ENCODE measurements at regions not wholly inside any gene's neighbourhood (a gene's known extent, or its start where the extent isn't known, plus 50 kb on each side); places are given as distances from the start of the nearest gene placed in this dataset.
"Not testable (repeated sequence)": the region's sequence is repeated elsewhere in the genome, so short reads cannot be mapped to it uniquely, and the experiment has no call there.

GRCh38 chr15:20305912-20306311, 235.7 kb downstream of the GOLGA6L6 start:
- intact Hi-C loops (cut with micrococcal nuclease; ENCODE audit: unreplicated experiment); H3K4me3 Mint-ChIP-seq (ENCODE audit: low read depth, unreplicated experiment); BruUV-seq (replicated peaks); CTCF ChIA-PET; H3K27me3 Mint-ChIP-seq (ENCODE audit: unreplicated experiment); DNase-seq; H3K9me3 Mint-ChIP-seq (ENCODE audit: low read depth, unreplicated experiment); H3K36me3 Mint-ChIP-seq (ENCODE audit: insufficient read depth, unreplicated experiment); H3K4me1 Mint-ChIP-seq (ENCODE audit: low read depth, unreplicated experiment); H3K27ac Mint-ChIP-seq (ENCODE audit: unreplicated experiment): not testable (repeated sequence)

DNA sequence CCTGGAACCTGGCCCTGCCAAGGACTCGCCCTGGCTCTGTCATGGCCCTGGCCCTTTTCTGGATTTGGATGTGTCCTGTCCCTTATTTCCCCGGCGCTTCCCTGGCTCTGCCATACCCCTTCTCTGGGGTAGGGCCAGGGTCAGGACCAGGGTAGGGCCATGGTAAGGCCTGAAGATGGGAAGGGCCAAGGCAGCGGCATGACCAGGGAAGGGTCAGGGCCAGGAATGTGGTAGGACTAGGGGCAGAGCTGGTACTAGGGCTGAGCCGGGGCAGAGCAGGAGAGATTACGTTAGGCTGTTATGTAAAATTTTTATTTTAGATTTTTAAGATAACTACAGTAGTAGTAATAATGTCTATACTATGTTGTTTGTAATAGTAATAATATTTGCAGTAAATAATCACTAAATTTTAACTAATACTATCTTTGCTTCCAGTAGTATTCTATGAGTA, 236.6 kb downstream of the GOLGA6L6 start:
- BruUV-seq (replicated peaks); H3K36me3 Mint-ChIP-seq (ENCODE audit: insufficient read depth, unreplicated experiment); H3K9me3 Mint-ChIP-seq (ENCODE audit: low read depth, unreplicated experiment); CTCF ChIA-PET; H3K4me1 Mint-ChIP-seq (ENCODE audit: low read depth, unreplicated experiment); intact Hi-C loops (cut with micrococcal nuclease; ENCODE audit: unreplicated experiment); DNase-seq; H3K27me3 Mint-ChIP-seq (ENCODE audit: unreplicated experiment); H3K4me3 Mint-ChIP-seq (ENCODE audit: low read depth, unreplicated experiment); H3K27ac Mint-ChIP-seq (ENCODE audit: unreplicated experiment): not testable (repeated sequence)

DNA sequence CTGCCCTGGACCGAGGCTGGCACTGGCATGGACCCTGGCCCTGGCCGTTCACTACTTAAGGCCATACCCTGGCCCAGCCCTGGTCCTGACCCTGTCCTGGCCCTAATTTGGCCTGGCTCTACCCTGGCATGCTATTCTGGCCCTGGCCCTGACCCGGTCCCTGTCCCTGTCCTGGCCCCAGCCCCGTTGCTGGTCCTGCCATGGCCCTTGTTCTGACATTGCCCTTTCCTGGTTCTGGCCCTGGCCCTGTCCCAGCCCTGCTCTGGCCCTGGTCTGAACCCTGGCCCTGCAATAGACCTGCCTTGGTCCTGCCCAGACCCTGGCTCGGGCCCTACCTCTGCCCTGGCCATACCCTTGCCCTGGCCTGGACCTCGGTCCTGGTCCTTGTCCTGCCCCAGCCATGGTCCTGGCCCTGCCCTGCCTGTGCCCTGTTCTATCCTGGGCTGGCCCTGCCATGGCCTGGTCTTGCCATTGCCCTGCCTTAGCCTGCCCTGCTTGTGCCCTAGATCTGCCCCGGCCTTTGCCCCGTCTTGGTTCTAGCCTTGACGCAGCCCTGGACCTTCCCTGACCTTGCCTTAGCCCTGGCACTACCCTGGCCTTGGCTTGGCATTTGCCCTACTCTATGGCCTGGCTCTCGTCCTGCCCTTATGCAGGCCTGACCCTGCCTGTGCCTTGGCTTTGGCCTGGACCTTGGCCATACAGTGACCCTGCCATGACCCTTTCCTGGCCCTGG, 237.2 kb downstream of the GOLGA6L6 start:
- H3K4me3 Mint-ChIP-seq (ENCODE audit: low read depth, unreplicated experiment); H3K4me1 Mint-ChIP-seq (ENCODE audit: low read depth, unreplicated experiment); H3K27me3 Mint-ChIP-seq (ENCODE audit: unreplicated experiment); intact Hi-C loops (cut with micrococcal nuclease; ENCODE audit: unreplicated experiment); BruUV-seq (replicated peaks); CTCF ChIA-PET; H3K36me3 Mint-ChIP-seq (ENCODE audit: insufficient read depth, unreplicated experiment); H3K27ac Mint-ChIP-seq (ENCODE audit: unreplicated experiment); DNase-seq; H3K9me3 Mint-ChIP-seq (ENCODE audit: low read depth, unreplicated experiment): not testable (repeated sequence)

- BruUV-seq (replicated peaks); H3K36me3 Mint-ChIP-seq (ENCODE audit: insufficient read depth, unreplicated experiment); H3K4me1 Mint-ChIP-seq (ENCODE audit: low read depth, unreplicated experiment); H3K9me3 Mint-ChIP-seq (ENCODE audit: low read depth, unreplicated experiment); intact Hi-C loops (cut with micrococcal nuclease; ENCODE audit: unreplicated experiment); H3K4me3 Mint-ChIP-seq (ENCODE audit: low read depth, unreplicated experiment); DNase-seq; H3K27me3 Mint-ChIP-seq (ENCODE audit: unreplicated experiment); CTCF ChIA-PET; H3K27ac Mint-ChIP-seq (ENCODE audit: unreplicated experiment): not testable (repeated sequence)
Measured at GRCh38 chr15:20303248-20304171, 238.1 kb downstream of the GOLGA6L6 start.

- H3K27me3 Mint-ChIP-seq (ENCODE audit: unreplicated experiment); BruUV-seq (replicated peaks); H3K4me3 Mint-ChIP-seq (ENCODE audit: low read depth, unreplicated experiment); DNase-seq; H3K4me1 Mint-ChIP-seq (ENCODE audit: low read depth, unreplicated experiment); H3K27ac Mint-ChIP-seq (ENCODE audit: unreplicated experiment); H3K36me3 Mint-ChIP-seq (ENCODE audit: insufficient read depth, unreplicated experiment); CTCF ChIA-PET; H3K9me3 Mint-ChIP-seq (ENCODE audit: low read depth, unreplicated experiment); intact Hi-C loops (cut with micrococcal nuclease; ENCODE audit: unreplicated experiment): not testable (repeated sequence)
Measured at GRCh38 chr15:20302141-20303069, 239.2 kb downstream of the GOLGA6L6 start.

GRCh38 chr15:20301471-20302081, 240.0 kb downstream of the GOLGA6L6 start:
- H3K27ac Mint-ChIP-seq (ENCODE audit: unreplicated experiment); H3K27me3 Mint-ChIP-seq (ENCODE audit: unreplicated experiment); H3K4me3 Mint-ChIP-seq (ENCODE audit: low read depth, unreplicated experiment); H3K4me1 Mint-ChIP-seq (ENCODE audit: low read depth, unreplicated experiment); CTCF ChIA-PET; H3K36me3 Mint-ChIP-seq (ENCODE audit: insufficient read depth, unreplicated experiment); DNase-seq; BruUV-seq (replicated peaks); H3K9me3 Mint-ChIP-seq (ENCODE audit: low read depth, unreplicated experiment); intact Hi-C loops (cut with micrococcal nuclease; ENCODE audit: unreplicated experiment): not testable (repeated sequence)

DNA sequence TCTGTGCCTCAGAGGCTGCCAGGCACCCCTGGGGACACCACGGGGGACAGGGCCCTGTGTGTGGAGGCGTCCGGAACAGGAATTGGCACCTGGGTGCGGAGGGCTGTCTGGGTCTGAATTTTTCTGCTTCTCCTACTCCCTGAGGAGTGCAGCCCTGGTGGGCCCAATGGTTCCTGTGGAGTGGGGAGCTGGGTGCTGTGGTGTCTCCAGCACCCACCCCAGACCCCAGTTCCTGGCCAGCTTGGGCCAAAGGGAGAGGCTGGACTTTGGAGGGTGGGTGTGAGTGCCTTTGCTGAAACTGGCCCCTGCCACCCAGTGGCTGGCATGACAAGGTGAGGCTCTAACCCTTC, 240.6 kb downstream of the GOLGA6L6 start:
- H3K4me3 Mint-ChIP-seq (ENCODE audit: low read depth, unreplicated experiment); H3K27me3 Mint-ChIP-seq (ENCODE audit: unreplicated experiment); H3K36me3 Mint-ChIP-seq (ENCODE audit: insufficient read depth, unreplicated experiment); H3K27ac Mint-ChIP-seq (ENCODE audit: unreplicated experiment); H3K4me1 Mint-ChIP-seq (ENCODE audit: low read depth, unreplicated experiment); CTCF ChIA-PET; H3K9me3 Mint-ChIP-seq (ENCODE audit: low read depth, unreplicated experiment); intact Hi-C loops (cut with micrococcal nuclease; ENCODE audit: unreplicated experiment); BruUV-seq (replicated peaks); DNase-seq: not testable (repeated sequence)

DNA sequence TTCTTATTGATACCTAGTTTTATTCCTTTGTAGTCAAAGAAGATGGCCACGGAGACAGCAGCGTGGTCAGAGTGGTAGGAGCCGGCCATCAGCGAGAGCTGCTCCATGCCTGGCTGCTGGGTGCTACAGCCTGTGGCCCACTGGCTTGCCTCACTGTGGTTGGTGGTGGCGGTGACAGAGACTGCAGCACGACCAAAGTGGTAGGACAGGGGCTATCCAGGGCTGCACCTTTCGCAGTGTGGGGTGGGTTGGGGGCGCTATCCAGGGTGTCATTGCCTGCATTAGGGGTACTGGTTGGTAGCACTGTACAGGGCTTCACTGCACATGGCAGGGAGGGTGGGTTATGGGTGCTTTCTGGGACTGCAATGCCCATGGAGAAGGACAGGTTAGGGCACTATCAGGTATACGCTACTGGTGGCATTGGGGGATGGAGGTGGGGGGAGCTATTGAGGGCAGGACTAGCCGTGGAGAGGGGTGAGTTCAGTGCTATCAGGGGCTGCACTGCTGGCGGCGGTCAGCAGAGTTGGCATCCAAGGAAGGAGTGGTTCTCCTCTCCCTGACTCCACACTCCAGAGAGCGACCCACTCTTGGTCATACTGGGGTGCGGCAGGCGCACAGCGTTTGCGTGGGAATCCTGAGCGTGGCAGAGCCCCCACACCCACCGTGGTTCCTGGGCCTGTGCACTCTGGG, 241.1 kb downstream of the GOLGA6L6 start:
- H3K27me3 Mint-ChIP-seq (ENCODE audit: unreplicated experiment); intact Hi-C loops (cut with micrococcal nuclease; ENCODE audit: unreplicated experiment); BruUV-seq (replicated peaks); H3K27ac Mint-ChIP-seq (ENCODE audit: unreplicated experiment); H3K4me3 Mint-ChIP-seq (ENCODE audit: low read depth, unreplicated experiment); CTCF ChIA-PET; H3K4me1 Mint-ChIP-seq (ENCODE audit: low read depth, unreplicated experiment); H3K36me3 Mint-ChIP-seq (ENCODE audit: insufficient read depth, unreplicated experiment); DNase-seq; H3K9me3 Mint-ChIP-seq (ENCODE audit: low read depth, unreplicated experiment): not testable (repeated sequence)

DNA sequence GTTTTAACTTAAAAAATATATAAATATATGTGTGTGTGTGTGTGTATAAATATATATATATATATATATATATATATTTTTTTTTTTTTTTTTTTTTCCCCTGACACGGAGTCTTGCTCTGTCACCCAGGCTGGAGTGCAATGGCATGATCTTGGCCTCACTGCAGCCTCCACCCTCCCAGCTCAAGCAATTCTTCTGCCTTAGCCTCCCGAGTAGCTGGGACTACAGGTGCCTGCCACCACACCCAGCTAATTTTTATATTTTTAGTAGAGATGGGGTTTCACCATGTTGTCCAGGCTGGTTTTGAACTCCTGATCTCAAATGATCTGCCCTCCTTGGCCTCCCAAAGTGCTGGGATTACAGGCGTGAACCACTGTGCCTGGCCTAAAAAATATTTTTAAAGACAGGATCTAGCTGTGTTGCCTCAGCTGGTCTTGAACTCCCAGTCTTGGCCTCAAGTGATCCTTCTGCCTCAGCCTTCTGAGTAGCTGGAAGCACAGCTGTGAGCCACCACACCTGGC, 243.9 kb downstream of the GOLGA6L6 start:
- CTCF ChIA-PET; DNase-seq; H3K4me3 Mint-ChIP-seq (ENCODE audit: low read depth, unreplicated experiment); intact Hi-C loops (cut with micrococcal nuclease; ENCODE audit: unreplicated experiment); H3K27ac Mint-ChIP-seq (ENCODE audit: unreplicated experiment); H3K36me3 Mint-ChIP-seq (ENCODE audit: insufficient read depth, unreplicated experiment); H3K27me3 Mint-ChIP-seq (ENCODE audit: unreplicated experiment); H3K4me1 Mint-ChIP-seq (ENCODE audit: low read depth, unreplicated experiment); BruUV-seq (replicated peaks); H3K9me3 Mint-ChIP-seq (ENCODE audit: low read depth, unreplicated experiment): not testable (repeated sequence)
